Astrocyte (in vitro differentiated cells and primary cell): ENCODE measurements at regions not wholly inside any gene's neighbourhood (a gene's known extent, or its start where the extent isn't known, plus 50 kb on each side); places are given as distances from the start of the nearest gene placed in this dataset.

Experiments used
- DNase-seq: peaks from one replicate; pipeline ENCODE4 v3.0.0-alpha.2; 2010; ENCODE audit warnings: low read depth
- FAIRE-seq: peaks from 2 replicates; lab custom pipeline; 2011; peaks lifted over from hg19 to GRCh38; lab: Jason Lieb, UNC
- H2AFZ ChIP-seq: 2 replicates; pipeline ENCODE4 v1.6.0; 2012; ENCODE audit warnings: low read depth, low read length, inconsistent platforms
- H3K27ac ChIP-seq: 2 replicates; pipeline ENCODE4 v1.5.1; 2011; ENCODE audit warnings: low read depth, low read length, inconsistent platforms
- H3K27me3 ChIP-seq: 2 replicates; pipeline ENCODE4 v1.6.0; 2011; ENCODE audit warnings: low read length, inconsistent platforms; ENCODE audit not compliant: insufficient read depth
- H3K36me3 ChIP-seq: 2 replicates; pipeline ENCODE4 v1.5.1; 2011; ENCODE audit warnings: low read length, inconsistent platforms; ENCODE audit not compliant: insufficient read depth
- H3K4me1 ChIP-seq: 2 replicates; pipeline ENCODE4 v1.5.1; 2011; ENCODE audit warnings: low read length, inconsistent platforms; ENCODE audit not compliant: insufficient read depth
- H3K4me2 ChIP-seq: 2 replicates; pipeline ENCODE4 v1.6.0; 2012; ENCODE audit warnings: low read length, inconsistent platforms
- H3K4me3 ChIP-seq: 2 replicates; pipeline ENCODE4 v1.5.1; 2011; ENCODE audit warnings: low read depth, mild to moderate bottlenecking, low read length, inconsistent platforms; ENCODE audit not compliant: insufficient read depth
- H3K79me2 ChIP-seq: 2 replicates; pipeline ENCODE4 v1.6.0; 2012; ENCODE audit warnings: mild to moderate bottlenecking, low read length, inconsistent platforms; ENCODE audit not compliant: insufficient read depth
- H3K9ac ChIP-seq: 2 replicates; pipeline ENCODE4 v1.6.0; 2012; ENCODE audit warnings: mild to moderate bottlenecking, low read length, inconsistent platforms
- H3K9me3 ChIP-seq: 2 replicates; pipeline ENCODE4 v1.5.1; 2012; ENCODE audit warnings: low read depth, mild to moderate bottlenecking, low read length, inconsistent platforms; ENCODE audit not compliant: insufficient read depth
- H4K20me1 ChIP-seq: 2 replicates; pipeline ENCODE4 v1.6.0; 2012; ENCODE audit warnings: low read length, inconsistent platforms; ENCODE audit not compliant: insufficient read depth
- H3K27ac Mint-ChIP-seq: one replicate; pipeline ENCODE4 v1.8.0; 2021; ENCODE audit warnings: mild to moderate bottlenecking, mixed read lengths; ENCODE audit not compliant: unreplicated experiment
- H3K27me3 Mint-ChIP-seq: one replicate; pipeline ENCODE4 v1.8.0; 2021; ENCODE audit warnings: low read depth, mixed read lengths; ENCODE audit not compliant: unreplicated experiment
- H3K36me3 Mint-ChIP-seq: one replicate; pipeline ENCODE4 v1.8.0; 2021; ENCODE audit warnings: low read depth, mixed read lengths; ENCODE audit not compliant: unreplicated experiment
- H3K4me1 Mint-ChIP-seq: one replicate; pipeline ENCODE4 v1.8.0; 2021; ENCODE audit warnings: low read depth, mixed read lengths; ENCODE audit not compliant: unreplicated experiment
- H3K4me3 Mint-ChIP-seq: one replicate; pipeline ENCODE4 v1.8.0; 2021; ENCODE audit warnings: mild to moderate bottlenecking, moderate library complexity, mixed read lengths; ENCODE audit not compliant: unreplicated experiment
- H3K9me3 Mint-ChIP-seq: one replicate; pipeline ENCODE4 v1.8.0; 2021; ENCODE audit warnings: mild to moderate bottlenecking, mixed read lengths; ENCODE audit not compliant: unreplicated experiment
- EZH2 ChIP-seq: IDR thresholded peaks from 2 replicates; pipeline ENCODE4 v1.6.1; 2012; ENCODE audit warnings: mild to moderate bottlenecking, low read length, inconsistent platforms; ENCODE audit not compliant: insufficient read depth
- TF ChIP-seq, protein P1 (sequence below): IDR thresholded peaks from 2 replicates; pipeline ENCODE4 v1.5.1; 2011; ENCODE audit warnings: low read depth, mild to moderate bottlenecking, inconsistent platforms, low read length, moderate library complexity; ENCODE audit not compliant: insufficient read depth

DNA sequence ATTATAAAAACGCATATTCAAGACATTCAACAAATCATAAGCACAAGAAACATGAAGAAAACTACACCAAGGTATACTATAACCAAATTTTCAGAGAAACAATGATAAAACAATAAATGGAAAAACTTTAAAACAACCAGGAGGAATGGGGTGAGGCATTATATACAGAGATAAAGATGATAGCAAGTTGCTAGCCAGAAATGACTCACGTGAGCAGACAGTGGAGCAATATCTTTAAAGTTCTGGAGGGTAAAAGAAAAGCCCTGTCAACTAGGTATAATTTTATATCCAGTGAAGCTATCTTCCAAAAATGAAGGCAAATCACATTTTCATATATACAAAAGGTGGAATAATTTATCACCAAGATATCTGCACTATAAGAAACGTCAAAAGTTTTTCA lies 97.8 kb upstream of the PCED1B start:
- H3K4me2 ChIP-seq = no peak overlapping the region
- no peaks in the 10 kb centered on the region for H3K4me1 ChIP-seq
- no peak overlapping the region for H2AFZ ChIP-seq
- H3K4me3 ChIP-seq = no peak overlapping the region
- no peaks in the 10 kb centered on the region for H3K9me3 ChIP-seq
- H3K27ac ChIP-seq = no peak overlapping the region
- TF ChIP-seq, protein P1, sequence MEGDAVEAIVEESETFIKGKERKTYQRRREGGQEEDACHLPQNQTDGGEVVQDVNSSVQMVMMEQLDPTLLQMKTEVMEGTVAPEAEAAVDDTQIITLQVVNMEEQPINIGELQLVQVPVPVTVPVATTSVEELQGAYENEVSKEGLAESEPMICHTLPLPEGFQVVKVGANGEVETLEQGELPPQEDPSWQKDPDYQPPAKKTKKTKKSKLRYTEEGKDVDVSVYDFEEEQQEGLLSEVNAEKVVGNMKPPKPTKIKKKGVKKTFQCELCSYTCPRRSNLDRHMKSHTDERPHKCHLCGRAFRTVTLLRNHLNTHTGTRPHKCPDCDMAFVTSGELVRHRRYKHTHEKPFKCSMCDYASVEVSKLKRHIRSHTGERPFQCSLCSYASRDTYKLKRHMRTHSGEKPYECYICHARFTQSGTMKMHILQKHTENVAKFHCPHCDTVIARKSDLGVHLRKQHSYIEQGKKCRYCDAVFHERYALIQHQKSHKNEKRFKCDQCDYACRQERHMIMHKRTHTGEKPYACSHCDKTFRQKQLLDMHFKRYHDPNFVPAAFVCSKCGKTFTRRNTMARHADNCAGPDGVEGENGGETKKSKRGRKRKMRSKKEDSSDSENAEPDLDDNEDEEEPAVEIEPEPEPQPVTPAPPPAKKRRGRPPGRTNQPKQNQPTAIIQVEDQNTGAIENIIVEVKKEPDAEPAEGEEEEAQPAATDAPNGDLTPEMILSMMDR = no peak
- no peak for TF ChIP-seq EZH2
- H3K4me1 Mint-ChIP-seq = peaks cover 4% of the 10 kb centered on the region
- peaks cover 8% of the 10 kb centered on the region for H3K9me3 Mint-ChIP-seq
- no peak for DNase-seq
- H4K20me1 ChIP-seq = no peaks in the 10 kb centered on the region
- no peak overlapping the region for H3K9ac ChIP-seq
- no peaks in the 10 kb centered on the region for H3K27me3 Mint-ChIP-seq
- no peaks in the 10 kb centered on the region for H3K36me3 Mint-ChIP-seq
- no peaks in the 10 kb centered on the region for H3K79me2 ChIP-seq
- H3K36me3 ChIP-seq = no peaks in the 10 kb centered on the region
- FAIRE-seq = no peak
- H3K27me3 ChIP-seq = no peaks in the 10 kb centered on the region
- H3K27ac Mint-ChIP-seq = no peak overlapping the region
- no peak overlapping the region for H3K4me3 Mint-ChIP-seq

DNA sequence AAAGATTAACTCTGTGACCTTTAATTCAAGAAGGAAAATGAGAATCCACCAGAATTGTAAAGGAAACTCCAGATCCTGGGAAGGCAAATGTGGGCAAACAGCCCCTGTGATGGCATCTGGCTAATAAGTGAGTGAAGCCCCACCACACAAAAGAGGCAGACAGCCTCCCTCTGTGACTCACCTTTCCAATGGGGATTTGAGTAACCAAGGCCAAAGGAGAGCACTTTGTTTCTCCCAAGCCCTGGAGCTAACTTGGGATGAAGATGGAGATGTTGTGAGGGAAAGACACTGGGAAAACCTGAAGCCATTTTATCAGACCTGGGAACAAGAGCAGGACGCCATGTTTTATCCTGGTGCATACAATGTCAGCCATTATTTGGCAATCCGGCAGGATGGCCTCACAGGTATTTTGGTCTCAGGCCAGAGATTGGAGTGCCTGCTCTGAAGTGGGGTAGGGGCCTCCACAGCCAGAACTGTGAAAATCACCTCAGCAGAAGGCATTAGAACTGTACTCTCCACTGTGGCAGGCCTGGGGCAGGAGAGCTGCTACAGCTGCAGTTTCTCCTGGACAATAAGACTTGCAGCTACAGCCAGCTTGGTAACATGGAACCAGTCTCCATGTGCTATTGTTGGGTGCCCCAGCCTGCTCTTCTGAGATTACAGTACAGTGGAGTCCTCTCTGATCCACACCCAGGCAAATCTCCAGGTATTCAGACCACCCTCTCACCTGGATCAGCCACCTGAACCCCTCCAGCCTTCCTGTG lies 96.6 kb upstream of the PCED1B start:
- Histone ChIP-seq H2AFZ (no peak overlapping the region), H4K20me1 (no peaks in the 10 kb centered on the region), H3K9ac (no peak overlapping the region), H3K27me3 (no peaks in the 10 kb centered on the region), H3K4me2 (no peak overlapping the region), H3K9me3 (no peaks in the 10 kb centered on the region), H3K79me2 (no peaks in the 10 kb centered on the region), H3K27ac (no peak overlapping the region), H3K36me3 (no peaks in the 10 kb centered on the region), H3K4me3 (no peak overlapping the region), H3K4me1 (no peaks in the 10 kb centered on the region)
- peaks cover 8% of the 10 kb centered on the region for H3K9me3 Mint-ChIP-seq
- no peaks in the 10 kb centered on the region for H3K27me3 Mint-ChIP-seq
- peaks cover 4% of the 10 kb centered on the region for H3K4me1 Mint-ChIP-seq
- H3K4me3 Mint-ChIP-seq = no peak overlapping the region
- no peaks in the 10 kb centered on the region for H3K36me3 Mint-ChIP-seq
- no peak for DNase-seq
- no peak overlapping the region for H3K27ac Mint-ChIP-seq
- TF ChIP-seq EZH2 = no peak
- TF ChIP-seq, protein P1 = no peak
- no peak for FAIRE-seq

DNA sequence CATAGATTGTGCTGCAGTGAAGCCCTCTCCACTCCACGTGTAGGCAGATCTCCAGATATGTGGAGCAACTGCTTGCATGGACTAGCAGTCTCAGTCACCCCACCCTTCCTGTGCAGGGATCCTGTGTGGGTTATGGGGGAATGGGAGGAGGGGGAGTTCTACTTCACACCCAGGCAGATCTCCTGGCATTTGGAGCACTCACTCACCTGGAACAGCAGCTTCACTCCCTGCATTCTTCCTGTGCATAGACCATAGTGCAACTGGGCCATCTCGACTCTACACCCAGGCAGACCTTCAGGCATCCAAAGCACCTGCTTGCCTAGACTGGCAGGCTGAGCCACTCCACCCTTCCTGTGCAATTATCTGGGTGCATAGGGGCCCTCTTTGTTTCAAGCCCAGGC lies 96.0 kb upstream of the PCED1B start:
- H3K4me3 ChIP-seq = no peak overlapping the region
- Mint-ChIP-seq H3K27ac (no peak overlapping the region), H3K4me1 (peaks cover 4% of the 10 kb centered on the region), H3K9me3 (peaks cover 6% of the 10 kb centered on the region), H3K4me3 (no peak overlapping the region), H3K27me3 (no peaks in the 10 kb centered on the region), H3K36me3 (no peaks in the 10 kb centered on the region)
- no peaks in the 10 kb centered on the region for H3K27me3 ChIP-seq
- no peak for TF ChIP-seq EZH2
- TF ChIP-seq, protein P1 = no peak
- H3K36me3 ChIP-seq = no peaks in the 10 kb centered on the region
- no peak overlapping the region for H3K9ac ChIP-seq
- H3K4me1 ChIP-seq = no peaks in the 10 kb centered on the region
- no peak overlapping the region for H3K4me2 ChIP-seq
- no peaks in the 10 kb centered on the region for H3K9me3 ChIP-seq
- H2AFZ ChIP-seq = no peak overlapping the region
- no peaks in the 10 kb centered on the region for H4K20me1 ChIP-seq
- DNase-seq = no peak
- no peak overlapping the region for H3K27ac ChIP-seq
- FAIRE-seq = no peak
- H3K79me2 ChIP-seq = no peaks in the 10 kb centered on the region
